HEK293T (cell line): ENCODE measurements at regions not wholly inside any gene's neighbourhood (a gene's known extent, or its start where the extent isn't known, plus 50 kb on each side); places are given as distances from the start of the nearest gene placed in this dataset.

Experiments
- CTCF ChIA-PET: fragments of 350-600 bp; formaldehyde crosslinking; extraction: SDS; loops from one replicate; lab custom pipeline; 2021; ENCODE audit warnings: antibody characterized with exemption, inconsistent platforms; lab: Yijun Ruan, JAX
- POLR2A ChIA-PET: fragments of 350-600 bp; formaldehyde crosslinking; extraction: SDS; loops from one replicate; lab custom pipeline; 2020; ENCODE audit warnings: antibody characterized with exemption, inconsistent platforms; lab: Yijun Ruan, JAX
- DNase-seq: peaks from one replicate; pipeline ENCODE4 v3.0.0; 2012; ENCODE audit warnings: mixed read lengths; ENCODE audit errors: extremely low spot score
- ARNT ChIP-seq: fragments of 450-650 bp; IDR thresholded peaks from 2 replicates; pipeline ENCODE4 v1.6.1; 2017; ENCODE audit warnings: mild to moderate bottlenecking
- BHLHE40 ChIP-seq: fragments of 450-650 bp; IDR thresholded peaks from 2 replicates; pipeline ENCODE4 v1.6.1; 2016; ENCODE audit warnings: mild to moderate bottlenecking, moderate library complexity, borderline replicate concordance
- ELF4 ChIP-seq: fragments of 450-650 bp; IDR thresholded peaks from 2 replicates; pipeline ENCODE4 v1.6.1; 2017; ENCODE audit warnings: antibody characterized with exemption
- FOXA1 ChIP-seq: fragments of 450-650 bp; IDR thresholded peaks from 2 replicates; pipeline ENCODE4 v1.6.1; 2016; ENCODE audit warnings: mild to moderate bottlenecking
- FOXK2 ChIP-seq: fragments of 450-650 bp; IDR thresholded peaks from 2 replicates; pipeline ENCODE4 v1.6.1; 2016; ENCODE audit warnings: mild to moderate bottlenecking
- FOXM1 ChIP-seq: fragments of 450-650 bp; IDR thresholded peaks from 2 replicates; pipeline ENCODE4 v1.6.1; 2017; ENCODE audit warnings: mild to moderate bottlenecking, borderline replicate concordance
- HDGF ChIP-seq: fragments of 450-650 bp; IDR thresholded peaks from 2 replicates; pipeline ENCODE4 v1.6.1; 2017; ENCODE audit warnings: antibody characterized with exemption, borderline replicate concordance
- L3MBTL2 ChIP-seq: fragments of 450-650 bp; conservative IDR thresholded peaks from 2 replicates; pipeline ENCODE4 v1.6.1; 2016; ENCODE audit warnings: mild to moderate bottlenecking
- NFRKB ChIP-seq: fragments of 450-650 bp; IDR thresholded peaks from 2 replicates; pipeline ENCODE4 v1.6.1; 2016; ENCODE audit warnings: mild to moderate bottlenecking, moderate library complexity
- PKNOX1 ChIP-seq: fragments of 450-650 bp; IDR thresholded peaks from 2 replicates; pipeline ENCODE4 v1.6.1; 2016
- SP1 ChIP-seq: fragments of 450-650 bp; IDR thresholded peaks from 2 replicates; pipeline ENCODE4 v1.6.1; 2017
- SUZ12 ChIP-seq: fragments of 450-650 bp; IDR thresholded peaks from 2 replicates; pipeline ENCODE4 v1.6.1; 2016; ENCODE audit warnings: mild to moderate bottlenecking
- TARDBP ChIP-seq: fragments of 450-650 bp; IDR thresholded peaks from 2 replicates; pipeline ENCODE4 v1.6.1; 2016
- ZNF384 ChIP-seq: fragments of 450-650 bp; IDR thresholded peaks from 2 replicates; pipeline ENCODE4 v1.6.1; 2016

GRCh38 chr2:191627518-191627917 lies 50.4 kb upstream of the NABP1 start:
- DNase-seq = no peak
- CTCF ChIA-PET = interaction anchor here (1.2 kb wide), 1 partner anchor 16 kb away, joined by 3 read pairs; no protein-coding TSS in a partner anchor
- POLR2A ChIA-PET = interaction anchor here (1.3 kb wide), 1 partner anchor 9 kb away, joined by 3 read pairs; no protein-coding TSS in a partner anchor
- TF ChIP-seq NFRKB = no peak
- no peak for TF ChIP-seq L3MBTL2
- no peak for TF ChIP-seq HDGF
- no peak for TF ChIP-seq TARDBP
- TF ChIP-seq SUZ12 = no peak
- no peak for TF ChIP-seq ARNT
- TF ChIP-seq FOXM1 = no peak
- TF ChIP-seq FOXK2 = no peak
- no peak for TF ChIP-seq ELF4
- no peak for TF ChIP-seq ZNF384
- no peak for TF ChIP-seq FOXA1
- no peak for TF ChIP-seq PKNOX1
- TF ChIP-seq SP1 = no peak
- TF ChIP-seq BHLHE40 = no peak
